Anterior cingulate cortex (tissue), 58 donors: ENCODE measurements at regions not wholly inside any gene's neighbourhood (a gene's known extent, or its start where the extent isn't known, plus 50 kb on each side); places are given as distances from the start of the nearest gene placed in this dataset.
"Not testable (repeated sequence)": the region's sequence is repeated elsewhere in the genome, so short reads cannot be mapped to it uniquely, and the experiment has no call there.

Experiments
- DNase-seq, 58 donors: peaks; one replicate each; lab custom pipeline; 2025; lab: John Stamatoyannopoulos, UW

- not testable (repeated sequence) for DNase-seq
These were observed 74.9 kb upstream of the OTUD4 start for GRCh38 chr4:145255311-145255710.

DNA sequence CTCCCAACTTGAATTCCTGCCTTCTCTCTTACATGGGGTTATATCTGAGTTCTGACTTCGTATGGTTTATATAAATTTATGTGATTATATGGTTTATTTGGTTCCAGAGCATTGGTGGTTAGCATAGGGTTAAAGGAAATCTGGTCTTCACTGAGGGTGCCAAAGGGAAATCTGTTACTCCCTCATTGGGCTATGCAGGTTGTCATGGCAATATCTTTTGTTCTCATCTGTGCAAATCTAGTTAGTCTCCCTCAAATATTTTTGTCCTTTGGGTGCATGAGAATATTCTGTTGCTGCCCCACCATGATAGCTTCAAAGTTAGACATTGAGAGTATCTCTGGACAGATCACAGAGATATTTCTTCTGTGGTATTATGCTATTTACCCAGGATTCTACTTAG is 71.8 kb upstream of the OTUD4 start:
- no peak for DNase-seq

DNA sequence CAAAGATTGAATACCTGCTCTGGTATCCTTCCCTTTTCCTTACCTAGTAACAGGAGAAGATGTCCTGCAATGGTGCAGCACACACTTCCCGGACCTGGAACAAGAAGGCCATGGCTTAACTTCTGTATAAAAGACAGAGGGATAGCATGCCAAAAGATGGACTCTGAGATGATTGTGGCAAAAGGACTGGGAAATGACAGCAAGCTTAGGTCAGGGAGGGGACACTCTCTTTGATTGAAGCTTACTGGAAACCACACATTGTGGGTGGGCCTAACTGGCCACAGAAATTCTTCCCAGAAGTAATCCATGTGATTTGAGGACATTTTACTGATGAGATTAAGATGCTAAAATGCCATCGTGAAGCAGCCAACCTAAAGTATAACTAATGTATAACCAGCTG is 71.0 kb upstream of the OTUD4 start:
- DNase-seq: no peak

DNA sequence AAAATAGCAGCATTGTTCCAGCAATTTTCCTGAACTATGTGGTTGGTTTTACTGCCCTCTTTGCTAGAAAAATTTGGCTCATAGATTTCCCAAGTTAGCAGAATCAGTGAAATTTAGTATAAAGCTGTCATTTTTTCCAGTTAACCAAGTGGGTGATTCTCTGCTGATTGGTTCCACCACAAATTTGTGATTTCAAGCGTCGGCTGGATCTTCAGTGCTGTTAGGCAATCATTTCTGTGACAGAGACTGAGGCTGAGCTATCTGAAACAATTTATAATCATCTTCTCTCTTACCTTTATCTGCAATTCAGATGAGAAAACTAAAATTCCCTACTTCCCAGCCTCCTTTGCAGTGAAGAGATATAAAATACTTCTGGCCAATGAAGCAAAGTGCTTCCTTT is 68.6 kb upstream of the OTUD4 start:
- DNase-seq: no peak

GRCh38 chr4:145248502-145248901 is 68.1 kb upstream of the OTUD4 start:
- no peak for DNase-seq

- peak in 26 of 58 donors; percentile 0 to 66 (median 7) for DNase-seq
These were observed 53.8 kb upstream of the OTUD4 start for GRCh38 chr4:145234091-145234706.

- DNase-seq: no peak
These were observed 51.7 kb upstream of the OTUD4 start for GRCh38 chr4:145231906-145232700.

DNA sequence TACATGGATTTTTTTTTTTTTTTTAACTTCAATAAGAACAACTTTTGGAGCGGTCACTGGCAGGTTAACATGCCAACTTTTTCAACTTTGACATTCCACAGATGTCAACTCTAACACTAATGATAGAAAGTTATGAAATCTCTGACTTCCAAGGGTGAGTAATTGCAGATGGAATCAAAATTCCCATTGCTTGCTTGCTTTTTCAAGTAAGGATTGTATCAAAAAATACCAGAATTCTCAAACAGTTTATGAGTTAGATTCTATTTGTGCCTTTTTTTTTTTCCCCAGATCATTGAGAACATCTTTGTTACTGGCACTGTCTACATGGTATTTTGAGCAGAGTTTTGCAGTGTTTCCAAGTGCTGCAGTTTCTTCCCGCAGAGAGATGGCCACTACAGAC is 50.3 kb upstream of the OTUD4 start:
- no peak for DNase-seq
